ENCODE measurements at regions not wholly inside any gene's neighbourhood (a gene's known extent, or its start where the extent isn't known, plus 50 kb on each side); places are given as distances from the start of the nearest gene placed in this dataset.

GRCh38 chr17:83144421-83145357 lies 65.3 kb downstream of the METRNL start:
- no peak for DNase-seq

DNA sequence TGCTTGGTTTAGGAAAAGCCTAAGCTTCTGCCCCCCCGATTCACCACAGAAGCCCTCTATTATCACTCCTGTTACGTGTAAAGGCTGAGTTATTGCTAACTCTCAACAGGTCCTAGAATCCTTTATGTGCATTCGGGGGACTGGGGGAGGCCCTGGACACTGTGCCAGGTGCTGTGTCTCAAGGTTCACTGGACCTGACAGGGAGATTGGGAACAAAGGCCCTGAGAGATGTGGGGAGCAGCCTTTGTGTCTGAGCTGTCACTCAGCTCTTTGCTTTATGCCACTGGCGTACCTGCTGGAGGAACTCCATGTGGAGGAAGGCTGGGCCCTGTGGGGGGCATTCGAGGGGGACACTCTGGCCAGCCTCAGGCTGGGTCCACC lies 65.9 kb downstream of the METRNL start:
- DNase-seq, result no peak

DNA sequence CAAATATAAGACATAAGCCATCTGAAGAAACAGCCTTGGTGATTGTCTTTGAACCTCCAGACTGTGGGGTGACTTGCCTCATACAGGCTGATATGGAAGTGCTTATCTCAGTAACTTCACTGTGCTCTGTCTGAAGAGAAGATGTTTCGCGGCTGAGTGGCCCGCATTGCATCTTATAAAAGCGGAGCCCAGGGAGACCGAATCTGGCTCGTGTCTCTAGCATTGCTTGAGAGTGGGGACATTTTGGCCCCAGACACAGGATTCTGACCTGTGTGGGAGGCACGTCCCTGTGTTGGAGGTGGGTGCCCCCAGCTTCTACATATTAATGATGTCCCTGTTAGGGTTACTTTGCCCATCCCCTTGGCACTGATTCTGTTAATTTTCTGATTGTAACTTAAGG lies 66.4 kb downstream of the METRNL start:
- no peak for DNase-seq

GRCh38 chr17:83146347-83146746 lies 66.9 kb downstream of the METRNL start:
- no peak for DNase-seq

- DNase-seq, result no peak
Measured at GRCh38 chr17:83147280-83147679, 67.9 kb downstream of the METRNL start.

DNA sequence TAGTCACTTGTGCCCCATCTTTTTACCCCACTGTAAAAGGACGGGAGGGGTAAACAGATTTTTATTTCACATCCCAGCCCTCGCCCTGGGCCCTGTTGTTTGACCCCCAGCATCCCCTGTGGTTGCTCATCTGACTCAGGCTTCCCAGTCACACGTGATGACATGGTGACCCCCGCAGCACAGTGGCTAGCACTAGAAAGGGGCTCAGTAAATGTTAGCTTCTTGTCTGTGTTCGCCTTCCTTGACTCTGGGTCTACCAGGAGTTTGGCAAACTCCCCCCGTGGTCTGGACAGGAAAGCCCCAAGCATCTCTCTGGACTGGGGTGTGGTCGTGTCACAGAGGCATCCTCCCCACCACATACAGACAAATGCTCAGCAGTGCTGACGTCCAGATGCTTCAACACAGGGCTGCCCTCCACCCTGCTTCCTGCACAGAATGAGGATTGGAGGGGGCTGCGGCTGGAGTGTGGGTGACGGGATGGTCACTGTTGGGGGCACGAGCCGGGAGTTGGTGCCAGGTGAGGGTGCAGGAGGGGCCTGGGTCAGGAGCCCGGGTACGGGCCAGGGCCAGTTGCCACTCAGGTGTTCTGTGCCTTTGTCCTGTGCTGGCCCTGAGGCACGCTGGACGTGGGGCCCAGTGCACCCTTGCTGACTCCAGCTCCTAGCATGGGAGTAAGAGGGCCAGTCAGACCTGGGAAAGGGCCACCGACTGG lies 69.1 kb downstream of the METRNL start:
- no peak for DNase-seq

GRCh38 chr17:83149029-83149725 lies 69.8 kb downstream of the METRNL start:
- no peak for DNase-seq

DNA sequence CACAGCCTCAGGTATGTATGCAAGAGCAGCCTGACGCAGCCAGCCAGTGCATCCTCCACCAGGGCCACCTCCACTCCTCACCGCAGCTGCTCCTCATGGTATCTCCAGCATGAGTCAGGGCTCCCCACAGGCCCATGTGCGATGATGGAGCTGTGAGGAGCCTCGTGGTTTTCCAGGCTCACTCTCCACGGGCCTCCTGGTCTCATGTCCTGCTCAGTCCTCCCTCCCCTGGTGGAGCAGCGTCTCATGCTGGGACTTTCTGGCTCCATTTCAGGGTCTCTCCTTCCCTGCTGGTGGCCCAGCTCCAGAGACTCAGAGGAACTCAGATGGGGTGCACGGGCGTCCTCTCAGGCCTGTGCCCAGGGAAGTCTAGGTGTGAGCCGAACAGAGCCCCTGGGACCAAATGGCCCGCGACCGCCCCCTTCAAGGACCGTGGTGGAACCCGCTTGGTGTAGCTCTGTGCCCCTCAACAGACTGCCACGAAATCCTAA lies 70.4 kb downstream of the METRNL start:
- no peak for DNase-seq

DNA sequence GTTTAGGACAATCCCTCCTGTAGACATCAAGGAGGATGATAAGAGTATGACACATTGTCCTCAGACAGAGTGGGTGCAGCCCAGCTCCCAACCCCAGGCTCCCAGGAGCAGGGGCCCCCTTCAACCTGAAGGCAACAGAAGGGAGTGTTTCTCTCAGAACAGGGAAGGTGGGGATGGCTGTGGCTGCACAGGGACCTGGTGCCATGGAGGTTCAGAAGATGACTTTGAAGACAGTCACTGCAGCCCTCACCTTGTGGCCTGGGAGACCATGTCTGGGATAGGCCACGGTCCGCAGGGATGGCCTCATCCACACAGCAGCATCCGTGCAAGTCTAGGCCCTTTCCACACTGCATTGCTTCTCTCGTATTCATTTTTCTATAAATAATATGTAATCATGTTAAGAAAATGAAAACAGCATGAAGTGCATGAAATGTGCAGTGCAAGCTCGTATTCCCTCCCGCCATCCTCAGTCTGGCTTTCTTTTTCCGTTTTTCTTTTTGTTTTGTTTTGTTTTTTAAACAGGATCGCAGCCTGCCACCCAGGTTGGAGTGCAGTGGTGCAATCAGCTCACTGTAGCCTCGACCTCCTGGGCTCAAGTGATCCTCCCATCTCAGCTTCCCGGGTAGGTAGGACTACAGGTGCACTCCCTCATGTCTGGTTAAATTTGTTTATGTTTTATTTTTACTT lies 71.1 kb downstream of the METRNL start:
- DNase-seq, result no peak

DNA sequence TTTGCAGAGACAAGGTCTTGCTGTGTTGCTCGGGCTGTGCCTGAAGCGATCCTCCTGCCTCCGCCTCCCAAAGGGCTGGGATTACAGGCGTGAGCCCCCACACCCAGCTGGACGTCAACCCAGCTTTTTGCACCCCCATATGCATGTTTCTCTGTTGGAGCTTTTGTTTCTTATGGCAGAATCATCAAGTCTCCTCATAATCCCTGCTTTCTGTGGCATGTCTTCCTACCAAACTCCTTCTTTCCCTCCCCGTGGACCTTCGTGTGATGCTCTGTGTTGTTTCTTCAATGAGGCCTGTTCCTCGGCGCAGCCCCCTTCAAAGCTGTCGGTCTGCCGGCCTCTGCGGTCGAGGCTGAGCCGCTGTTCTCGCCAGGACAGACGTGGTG lies 71.6 kb downstream of the METRNL start:
- no peak for DNase-seq

GRCh38 chr17:83151442-83152226 lies 72.2 kb downstream of the METRNL start:
- DNase-seq, result no peak

- DNase-seq, result no peak
Measured at GRCh38 chr17:83152227-83152744, 72.9 kb downstream of the METRNL start.

DNA sequence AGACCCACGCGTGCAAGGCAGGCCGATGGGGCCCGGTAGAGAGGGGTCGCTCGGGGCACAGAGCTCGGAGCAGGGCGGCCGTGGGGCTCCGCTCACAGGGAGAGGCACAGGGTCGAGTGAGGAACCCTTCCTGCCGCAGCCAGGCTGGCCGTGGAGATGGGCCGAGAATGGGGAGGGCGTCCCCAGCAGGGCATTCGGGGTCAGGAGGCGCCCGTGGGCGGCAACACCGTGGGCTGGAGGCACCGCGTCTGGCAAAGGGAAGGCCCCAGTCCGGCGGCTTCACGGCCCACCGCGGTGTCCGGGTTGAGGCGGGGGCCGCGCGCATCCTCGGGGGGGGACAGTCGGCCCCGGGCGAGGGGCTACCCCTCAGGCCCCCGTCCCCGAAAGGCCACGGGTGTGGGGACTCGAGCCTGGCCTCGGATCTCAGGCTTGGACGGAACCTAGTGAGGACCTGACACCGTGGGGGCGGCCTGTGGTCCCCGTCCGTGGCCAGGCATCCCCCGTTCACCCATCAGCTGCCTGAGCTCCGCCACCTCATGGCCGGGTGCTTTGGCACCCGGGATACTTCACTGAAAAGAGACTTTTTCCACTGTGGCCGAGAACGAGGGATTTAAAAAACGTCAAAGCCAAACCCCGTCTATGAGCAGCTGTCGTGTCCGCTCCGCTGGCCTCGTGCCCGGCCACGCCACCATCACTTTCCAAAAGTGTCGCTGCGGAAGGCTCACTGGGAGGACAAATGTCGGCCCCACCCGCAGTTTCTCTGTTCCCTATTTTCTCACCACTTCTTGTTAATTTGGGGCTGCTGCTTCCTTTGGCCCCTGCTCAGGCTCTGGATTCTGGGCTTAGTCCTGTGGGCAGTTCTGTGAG lies 73.6 kb downstream of the METRNL start:
- DNase-seq, result peak in 6 of 58 donors; percentile 12 to 25 (median 20)

GRCh38 chr17:83153681-83154310 lies 74.4 kb downstream of the METRNL start:
- DNase-seq, result no peak

DNA sequence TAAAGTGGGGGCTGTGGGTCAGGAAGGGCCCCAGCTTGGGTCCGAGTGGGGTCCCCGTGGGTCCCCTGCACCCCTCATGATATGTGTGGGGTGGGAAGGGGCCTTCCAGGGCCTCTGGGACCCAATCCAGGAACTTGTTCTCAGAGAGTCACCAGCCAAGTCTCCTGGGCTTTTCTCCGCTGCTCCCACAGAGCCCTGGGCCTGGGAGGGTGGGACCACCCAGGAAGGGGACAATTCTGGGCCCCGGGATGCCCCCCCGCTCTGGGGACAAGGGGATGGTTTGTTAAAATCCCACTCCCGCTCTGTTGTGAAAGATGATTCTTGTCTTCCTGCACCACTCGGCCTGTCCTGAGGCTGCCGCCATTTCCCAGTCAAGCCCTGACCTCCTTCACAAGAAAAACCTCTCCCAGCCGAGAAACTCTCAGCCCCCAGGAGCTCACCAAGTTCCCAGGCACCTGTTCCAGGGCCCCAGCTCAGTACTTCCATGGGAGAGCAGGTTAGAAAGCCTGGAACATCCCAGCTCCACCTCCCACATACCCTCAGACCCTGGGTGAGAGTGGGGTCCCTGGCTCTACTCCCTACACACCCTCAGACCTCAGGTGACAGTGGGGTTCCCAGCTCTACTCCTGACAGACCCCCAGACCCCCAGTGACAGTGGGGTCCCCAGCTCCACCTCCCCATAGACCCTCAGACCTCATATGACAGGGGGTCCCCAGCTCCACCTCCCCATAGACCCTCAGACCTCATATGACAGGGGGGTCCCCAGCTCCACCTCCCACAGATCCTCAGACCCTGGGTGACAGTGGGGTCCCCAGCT lies 75.1 kb downstream of the METRNL start:
- DNase-seq, result no peak

- no peak for DNase-seq
Measured at GRCh38 chr17:83155128-83156121, 76.0 kb downstream of the METRNL start.

All from anterior cingulate cortex (tissue), 58 donors.